HG03060 (cell line): ENCODE measurements at regions not wholly inside any gene's neighbourhood (a gene's known extent, or its start where the extent isn't known, plus 50 kb on each side); places are given as distances from the start of the nearest gene placed in this dataset.

Experiments
- ATAC-seq: cut with Tn5 transposase; IDR thresholded peaks from one replicate; pipeline ENCODE4 v1.9.1; 2021; ENCODE audit warnings: low read depth, moderate number of reproducible peaks; ENCODE audit not compliant: unreplicated experiment

GRCh38 chr1:117796226-117796625 lies 133.2 kb downstream of the GDAP2 start:
- no peak for ATAC-seq

GRCh38 chr1:117798550-117798949 lies 130.9 kb downstream of the GDAP2 start:
- ATAC-seq, result no peak

GRCh38 chr1:117802531-117803257 lies 126.7 kb downstream of the GDAP2 start:
- ATAC-seq, result no peak

GRCh38 chr1:117803318-117803717 lies 126.1 kb downstream of the GDAP2 start:
- no peak for ATAC-seq

- no peak for ATAC-seq
Observed at GRCh38 chr1:117809764-117810163, 119.7 kb downstream of the GDAP2 start.

DNA sequence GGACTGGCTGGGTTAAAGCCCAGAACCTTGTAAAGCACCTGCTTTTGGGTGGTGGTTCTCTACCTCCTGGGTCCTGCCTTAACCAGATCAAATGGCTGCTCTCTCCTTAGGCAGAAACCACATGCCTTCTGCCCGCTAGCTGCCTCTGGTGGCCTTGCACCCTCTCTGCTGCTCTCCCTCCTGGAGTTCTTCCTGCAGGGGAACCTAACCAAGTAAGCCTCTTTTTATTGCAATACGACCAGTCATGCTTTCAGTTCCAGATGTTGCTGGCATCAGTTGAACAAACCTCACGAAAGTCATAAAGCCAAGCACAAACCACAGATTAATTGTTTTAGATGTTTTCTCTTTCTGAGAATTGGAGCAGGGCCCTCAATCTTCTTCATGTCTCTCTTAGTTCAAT lies 118.9 kb downstream of the GDAP2 start:
- no peak for ATAC-seq

DNA sequence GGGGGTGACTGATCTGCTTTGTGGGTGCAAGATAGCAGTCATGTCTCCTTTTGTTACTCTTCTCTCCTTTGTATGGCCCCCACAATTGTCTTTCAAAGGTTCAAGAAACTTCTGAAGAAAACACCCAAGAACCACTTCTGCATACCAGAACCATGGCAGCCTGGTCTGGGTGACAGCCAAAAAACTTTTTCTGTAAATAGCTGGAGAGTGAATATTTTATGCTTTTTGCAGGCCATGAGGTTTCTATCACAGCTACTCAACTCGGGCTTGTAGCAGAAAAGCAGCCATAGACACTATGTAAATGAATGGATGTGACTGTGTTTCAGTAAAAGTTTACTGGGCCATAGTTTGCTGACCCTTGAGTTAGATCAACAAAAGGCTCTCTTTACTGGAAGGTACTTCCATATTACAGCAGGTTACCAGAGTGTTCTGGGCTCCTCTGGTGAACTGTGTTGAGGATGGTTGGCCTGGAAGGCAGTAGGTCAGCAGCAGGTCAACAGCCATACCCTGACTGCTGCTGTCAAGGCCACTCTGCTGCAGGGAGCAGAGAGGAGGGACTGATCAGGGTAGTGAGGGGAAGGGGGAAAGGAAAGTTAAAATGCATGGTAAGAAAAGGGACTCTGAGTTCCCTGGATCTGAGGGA lies 116.4 kb downstream of the GDAP2 start:
- ATAC-seq, result no peak
